Mammary epithelial cell (primary cell): ENCODE measurements at regions not wholly inside any gene's neighbourhood (a gene's known extent, or its start where the extent isn't known, plus 50 kb on each side); places are given as distances from the start of the nearest gene placed in this dataset.

Experiments used
- EZH2 ChIP-seq: IDR thresholded peaks from 2 replicates; pipeline ENCODE4 v1.6.1; 2012; ENCODE audit warnings: low read length, inconsistent platforms, borderline replicate concordance
- TF ChIP-seq, protein P1 (sequence below), 2 donors: IDR thresholded peaks in 1 of 2; conservative IDR thresholded peaks in 1 of 2; 2 replicates each; pipeline ENCODE4 v1.5.1; 2011 to 2012; ENCODE audit warnings: inconsistent platforms in 2 of 2, low read length in 2 of 2, mild to moderate bottlenecking in 2 of 2, control low read depth in 1 of 2, low read depth in 1 of 2; ENCODE audit not compliant: insufficient read depth in 1 of 2; ENCODE audit errors: extremely low read depth in 1 of 2

DNA sequence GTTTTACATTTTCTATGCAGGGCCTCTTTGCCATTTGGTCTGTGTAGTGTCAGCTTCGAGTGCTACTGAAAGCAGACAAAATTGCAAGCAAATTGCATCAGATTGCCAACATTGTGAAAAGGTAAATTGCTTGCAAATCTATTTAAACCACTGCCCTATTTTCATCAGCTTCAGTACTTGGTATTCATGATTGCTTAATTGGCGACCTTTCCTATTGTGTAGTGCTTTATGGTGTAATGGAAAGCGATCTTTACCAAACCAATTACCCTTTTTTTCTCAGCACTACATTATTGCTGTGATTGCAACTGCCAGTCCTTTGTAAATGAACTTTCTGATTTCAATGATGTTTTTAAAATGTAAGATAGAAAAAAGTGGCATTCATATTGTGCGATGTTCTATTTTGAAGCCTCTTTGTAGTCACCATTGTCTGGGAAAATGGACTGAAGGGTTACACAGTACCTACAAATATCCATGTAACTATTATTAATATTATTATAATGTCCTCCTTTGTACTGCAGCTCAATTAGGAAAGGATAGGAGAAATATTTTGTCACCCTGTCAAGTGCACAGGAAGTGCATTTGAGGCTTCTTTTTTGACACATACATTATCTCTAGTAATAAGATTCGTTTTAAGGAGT, 177.7 kb upstream of the SP8 start:
- TF ChIP-seq, protein P1, sequence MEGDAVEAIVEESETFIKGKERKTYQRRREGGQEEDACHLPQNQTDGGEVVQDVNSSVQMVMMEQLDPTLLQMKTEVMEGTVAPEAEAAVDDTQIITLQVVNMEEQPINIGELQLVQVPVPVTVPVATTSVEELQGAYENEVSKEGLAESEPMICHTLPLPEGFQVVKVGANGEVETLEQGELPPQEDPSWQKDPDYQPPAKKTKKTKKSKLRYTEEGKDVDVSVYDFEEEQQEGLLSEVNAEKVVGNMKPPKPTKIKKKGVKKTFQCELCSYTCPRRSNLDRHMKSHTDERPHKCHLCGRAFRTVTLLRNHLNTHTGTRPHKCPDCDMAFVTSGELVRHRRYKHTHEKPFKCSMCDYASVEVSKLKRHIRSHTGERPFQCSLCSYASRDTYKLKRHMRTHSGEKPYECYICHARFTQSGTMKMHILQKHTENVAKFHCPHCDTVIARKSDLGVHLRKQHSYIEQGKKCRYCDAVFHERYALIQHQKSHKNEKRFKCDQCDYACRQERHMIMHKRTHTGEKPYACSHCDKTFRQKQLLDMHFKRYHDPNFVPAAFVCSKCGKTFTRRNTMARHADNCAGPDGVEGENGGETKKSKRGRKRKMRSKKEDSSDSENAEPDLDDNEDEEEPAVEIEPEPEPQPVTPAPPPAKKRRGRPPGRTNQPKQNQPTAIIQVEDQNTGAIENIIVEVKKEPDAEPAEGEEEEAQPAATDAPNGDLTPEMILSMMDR (conservative IDR thresholded peaks at IDR 0.05 in 1 of 2, IDR thresholded peaks at IDR 0.05 in 1 of 2; ENCODE audit: extremely low read depth in 1 of 2, insufficient read depth in 1 of 2, low read depth in 1 of 2, low read length in 2 of 2): no peak
- TF ChIP-seq EZH2: no peak
